Gastroesophageal sphincter (tissue), 4 donors: ENCODE measurements at regions not wholly inside any gene's neighbourhood (a gene's known extent, or its start where the extent isn't known, plus 50 kb on each side); places are given as distances from the start of the nearest gene placed in this dataset.
A peak's percentile ranks its signal among the peaks of the same experiment; 100 is the strongest.

ENCODE experiments used
- ATAC-seq: fragments of 150-250 bp; one replicate; pipeline ENCODE4 v1.9.1; 2016; ENCODE audit warnings: mild to moderate bottlenecking, moderate library complexity
- H3K27ac ChIP-seq, 4 donors: fragments of 200-600 bp; sonication (generic) in 3 of 4; 1 replicate in 3 of 4; 2 replicates in 1 of 4; pipeline ENCODE4 v1.5.1; 2016 to 2019
- H3K27me3 ChIP-seq: fragments of 200-600 bp; sonication (generic); one replicate; pipeline ENCODE4 v1.5.1; 2019
- H3K36me3 ChIP-seq, 2 donors: fragments of 200-600 bp; sonication (generic); one replicate each; pipeline ENCODE4 v1.5.1; 2019; ENCODE audit warnings: control low read depth in 1 of 2
- H3K4me1 ChIP-seq, 3 donors: fragments of 200-600 bp; sonication (generic); 1 replicate in 2 of 3; 2 replicates in 1 of 3; pipeline ENCODE4 v1.5.1; 2016 to 2019; ENCODE audit warnings: control low read depth in 2 of 3
- H3K4me3 ChIP-seq, 2 donors: fragments of 200-600 bp; sonication (generic); one replicate each; pipeline ENCODE4 v1.5.1; 2019; ENCODE audit warnings: mild to moderate bottlenecking in 1 of 2, moderate library complexity in 1 of 2
- H3K9me3 ChIP-seq, 3 donors: fragments of 200-600 bp; sonication (generic); one replicate each; pipeline ENCODE4 v1.5.1; 2017 to 2019; ENCODE audit warnings: control low read depth in 2 of 3
- EP300 ChIP-seq: sonication (generic); formaldehyde crosslinking; IDR thresholded peaks from one replicate; pipeline ENCODE4 v1.6.1; 2017; ENCODE audit warnings: antibody characterized with exemption, mild to moderate bottlenecking
- POLR2A ChIP-seq, 2 donors: fragments of 450-650 bp; IDR thresholded peaks; one replicate each; pipeline ENCODE4 v1.6.1; 2017; ENCODE audit warnings: antibody characterized with exemption in 2 of 2, mild to moderate bottlenecking in 2 of 2, moderate library complexity in 1 of 2
- POLR2AphosphoS5 ChIP-seq: sonication (generic); formaldehyde crosslinking; IDR thresholded peaks from one replicate; pipeline ENCODE4 v1.6.1; 2017; ENCODE audit warnings: antibody characterized with exemption
- WGBS, 2 donors: methylation state at CpG; one replicate each; pipeline ENCODE4 v1.1.5; 2018; ENCODE audit warnings: low coverage in 1 of 2; 5-methylcytosine and 5-hydroxymethylcytosine counted together
- TF ChIP-seq, protein P1 (sequence below), 4 experiments: fragments of 200-600 bp in 2 of 4; fragments of 450-650 bp in 2 of 4; sonication (generic) in 1 of 4; IDR thresholded peaks; one replicate each; pipeline ENCODE4 v1.5.1; 2017 to 2019; ENCODE audit warnings: antibody characterized with exemption in 4 of 4, mild to moderate bottlenecking in 2 of 4, moderate library complexity in 2 of 4

DNA sequence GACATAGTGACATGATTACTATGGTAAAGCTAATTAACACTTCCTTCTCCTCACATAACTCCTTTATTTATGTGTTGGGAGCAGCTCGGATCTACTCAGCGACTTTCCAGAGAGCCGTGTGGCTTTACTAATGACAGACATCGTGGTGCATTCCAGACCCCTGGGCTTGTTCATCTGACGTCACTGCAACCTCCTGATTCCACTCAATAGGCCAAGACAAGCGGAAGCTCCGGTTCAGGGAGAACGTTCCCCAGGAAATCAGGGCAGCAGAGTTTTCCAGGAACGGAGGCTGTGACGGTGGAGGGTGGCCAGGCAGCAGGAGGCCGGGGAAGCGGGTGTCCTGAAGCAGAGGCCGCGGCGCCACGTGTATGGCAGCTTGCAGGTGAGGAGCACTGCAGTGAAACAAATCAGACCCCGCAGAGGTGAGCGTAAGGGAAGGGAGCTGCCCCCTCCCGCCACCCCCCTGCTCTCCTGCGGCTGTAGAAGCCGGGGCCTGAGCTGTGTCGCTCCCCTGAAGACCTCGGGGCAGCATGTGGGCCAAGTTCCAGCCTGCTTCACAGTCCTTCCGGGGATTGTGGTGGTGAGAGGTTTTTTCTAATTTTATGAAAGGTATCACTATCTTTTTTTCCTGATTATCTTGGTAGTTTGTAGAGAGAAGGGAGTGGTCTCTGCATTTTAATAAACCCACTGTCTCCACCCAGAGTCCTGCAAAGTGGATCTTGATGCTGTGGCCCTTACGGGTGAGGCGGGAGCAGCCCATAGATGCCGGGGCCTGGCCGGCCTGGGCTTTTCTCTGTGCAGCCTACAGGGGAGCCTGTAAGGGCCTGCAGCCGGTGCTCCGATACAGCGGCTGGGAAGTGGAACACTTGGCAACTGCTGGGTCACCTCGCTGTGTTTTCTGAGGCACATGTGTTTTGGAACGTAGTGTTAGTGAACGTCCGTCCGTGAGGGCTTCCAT is 220.4 kb upstream of the IRX4 start:
- WGBS, 2 donors, result 71 to 79% methylated on average over 6 to 21 of the region's 36 CpGs
- no peak for ATAC-seq
- Histone ChIP-seq H3K9me3 (peaks cover 0 to 23% (median 0%) of the 10 kb centered on the region in 3 donors), H3K4me1 (no peaks in the 10 kb centered on the region), H3K4me3 (no peak overlapping the region), H3K36me3 (no peaks in the 10 kb centered on the region), H3K27ac (no peak overlapping the region), H3K27me3 (peaks cover 10% of the 10 kb centered on the region)
- TF ChIP-seq, protein P1, sequence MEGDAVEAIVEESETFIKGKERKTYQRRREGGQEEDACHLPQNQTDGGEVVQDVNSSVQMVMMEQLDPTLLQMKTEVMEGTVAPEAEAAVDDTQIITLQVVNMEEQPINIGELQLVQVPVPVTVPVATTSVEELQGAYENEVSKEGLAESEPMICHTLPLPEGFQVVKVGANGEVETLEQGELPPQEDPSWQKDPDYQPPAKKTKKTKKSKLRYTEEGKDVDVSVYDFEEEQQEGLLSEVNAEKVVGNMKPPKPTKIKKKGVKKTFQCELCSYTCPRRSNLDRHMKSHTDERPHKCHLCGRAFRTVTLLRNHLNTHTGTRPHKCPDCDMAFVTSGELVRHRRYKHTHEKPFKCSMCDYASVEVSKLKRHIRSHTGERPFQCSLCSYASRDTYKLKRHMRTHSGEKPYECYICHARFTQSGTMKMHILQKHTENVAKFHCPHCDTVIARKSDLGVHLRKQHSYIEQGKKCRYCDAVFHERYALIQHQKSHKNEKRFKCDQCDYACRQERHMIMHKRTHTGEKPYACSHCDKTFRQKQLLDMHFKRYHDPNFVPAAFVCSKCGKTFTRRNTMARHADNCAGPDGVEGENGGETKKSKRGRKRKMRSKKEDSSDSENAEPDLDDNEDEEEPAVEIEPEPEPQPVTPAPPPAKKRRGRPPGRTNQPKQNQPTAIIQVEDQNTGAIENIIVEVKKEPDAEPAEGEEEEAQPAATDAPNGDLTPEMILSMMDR (IDR thresholded peaks at IDR 0.05), result no peak
- no peak for TF ChIP-seq EP300

DNA sequence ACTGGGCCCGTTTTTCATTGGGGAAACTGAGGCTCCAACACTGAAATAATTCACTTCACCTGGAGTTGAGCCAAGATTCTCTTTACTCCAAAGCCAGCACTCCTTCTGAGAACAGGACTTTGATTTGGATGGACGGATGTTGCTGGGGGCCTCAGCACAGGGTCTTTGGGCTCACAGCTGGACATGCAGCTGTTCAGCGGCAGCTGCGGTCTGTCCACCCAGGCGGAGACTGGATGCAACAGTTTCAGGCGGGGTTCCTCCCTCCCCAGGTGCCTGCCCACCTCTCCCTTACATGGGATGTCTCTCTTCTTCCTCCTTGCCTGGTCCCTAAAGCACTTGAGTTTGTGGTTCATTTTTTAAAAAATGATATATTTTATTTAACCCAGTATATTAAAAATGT is 219.0 kb upstream of the IRX4 start:
- WGBS, 2 donors, result 65% methylated on average over 6 of the region's 6 CpGs; no CpG with 5 or more reads in 1 of the 2 donors
- Histone ChIP-seq H3K36me3 (no peaks in the 10 kb centered on the region), H3K4me1 (no peaks in the 10 kb centered on the region), H3K4me3 (no peak overlapping the region), H3K9me3 (peaks cover 0 to 21% (median 0%) of the 10 kb centered on the region in 3 donors), H3K27ac (no peak overlapping the region), H3K27me3 (peaks cover 17% of the 10 kb centered on the region)
- no peak for TF ChIP-seq POLR2A (IDR thresholded peaks at IDR 0.05)
- no peak for ATAC-seq

DNA sequence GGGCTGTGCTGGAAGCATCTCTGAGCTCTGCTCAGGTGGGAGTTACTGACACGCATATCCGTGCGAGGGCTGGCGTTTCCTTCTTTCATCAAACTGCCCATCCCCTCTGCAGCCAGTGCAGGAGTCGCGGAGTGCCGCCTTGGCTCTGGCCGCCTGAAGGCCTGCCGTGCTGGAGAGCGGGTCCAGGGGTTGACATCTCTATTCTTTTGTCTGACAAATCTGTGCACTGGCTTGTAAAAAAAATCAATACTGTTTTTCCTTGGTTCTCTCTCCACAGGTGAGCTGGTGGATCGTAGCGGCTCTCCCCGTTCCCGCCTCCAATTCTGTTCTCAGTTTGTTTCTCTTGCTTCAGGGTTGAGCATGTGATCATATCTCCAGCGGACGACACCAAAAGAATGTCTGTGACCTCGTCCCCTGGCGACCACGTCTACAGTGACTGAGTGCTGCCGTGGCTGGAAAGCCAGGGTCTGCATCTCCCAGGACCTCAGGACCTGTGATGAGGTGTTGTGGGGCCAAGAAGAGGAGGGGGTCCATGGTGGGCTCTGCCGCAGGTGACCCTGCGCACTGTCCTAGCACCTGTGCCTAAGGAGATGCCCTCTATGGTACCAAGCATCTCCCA is 214.3 kb upstream of the IRX4 start:
- Histone ChIP-seq H3K36me3 (no peaks in the 10 kb centered on the region), H3K4me3 (no peak overlapping the region), H3K9me3 (peaks cover 0 to 9% (median 0%) of the 10 kb centered on the region in 3 donors), H3K4me1 (no peaks in the 10 kb centered on the region), H3K27me3 (peaks cover 17% of the 10 kb centered on the region), H3K27ac (no peak overlapping the region)
- no peak for ATAC-seq
- no peak for TF ChIP-seq EP300
- no peak for TF ChIP-seq POLR2AphosphoS5
- no peak for TF ChIP-seq POLR2A (IDR thresholded peaks at IDR 0.05)
- TF ChIP-seq, protein P1 (IDR thresholded peaks at IDR 0.05), result no peak
- WGBS, 2 donors, result 64 to 68% methylated on average over 3 to 8 of the region's 22 CpGs

DNA sequence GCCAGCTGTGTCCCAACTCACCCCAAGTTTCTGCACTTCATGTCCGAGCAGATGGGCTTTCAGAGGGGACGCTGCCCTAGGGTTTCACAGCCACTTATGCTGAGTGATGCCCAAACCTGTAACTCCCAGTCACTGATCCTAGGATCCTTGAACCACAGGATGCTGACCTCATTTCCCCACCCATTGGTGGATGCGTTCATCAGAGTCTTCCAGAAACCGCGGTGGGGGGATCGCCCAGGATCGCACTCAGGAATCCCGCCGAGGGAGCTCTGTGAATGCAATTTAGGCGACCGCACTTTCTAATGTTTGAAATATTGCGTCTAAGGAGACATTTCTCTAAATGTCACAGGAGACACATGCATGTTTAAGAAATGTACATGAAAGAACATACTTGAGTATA is 212.3 kb upstream of the IRX4 start:
- Histone ChIP-seq H3K27me3 (peaks cover 17% of the 10 kb centered on the region), H3K4me1 (no peaks in the 10 kb centered on the region), H3K9me3 (peaks cover 0 to 9% (median 0%) of the 10 kb centered on the region in 3 donors), H3K27ac (peak overlapping the region in 3 of 4 donors; percentile 49 to 83 (median 57)), H3K4me3 (no peak overlapping the region), H3K36me3 (no peaks in the 10 kb centered on the region)
- 86 to 97% methylated on average over 6 to 7 of the region's 12 CpGs for WGBS, 2 donors
- TF ChIP-seq EP300 (no peak), POLR2A (IDR thresholded peaks at IDR 0.05) (no peak), POLR2AphosphoS5 (no peak)
- TF ChIP-seq, protein P1 (IDR thresholded peaks at IDR 0.05), result no peak
- ATAC-seq, result no peak

DNA sequence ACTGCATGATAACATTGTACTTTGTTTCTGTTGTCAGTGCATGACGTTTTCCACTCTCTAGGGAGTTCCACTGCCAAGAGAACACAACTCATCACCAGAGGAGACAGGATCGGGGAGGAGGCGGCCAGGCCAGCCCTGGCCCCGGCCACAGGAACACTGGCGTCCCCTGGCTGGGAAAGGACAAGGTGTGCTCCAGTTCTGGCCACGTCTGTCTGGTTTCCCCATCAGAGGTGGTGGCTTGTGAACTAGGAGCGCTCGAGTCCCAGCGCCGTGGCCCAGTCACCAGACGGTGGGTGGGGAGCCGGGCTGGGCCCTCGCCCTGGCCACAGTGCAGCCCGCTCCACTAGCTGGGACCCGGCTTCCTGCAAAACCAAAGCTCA is 211.9 kb upstream of the IRX4 start:
- H3K27ac ChIP-seq, result peak overlapping the region in 3 of 4 donors; percentile 49 to 83 (median 57)
- H3K4me3 ChIP-seq, result no peak overlapping the region
- H3K9me3 ChIP-seq, result peaks cover 0 to 9% (median 0%) of the 10 kb centered on the region in 3 donors
- H3K36me3 ChIP-seq, result no peaks in the 10 kb centered on the region
- 0% methylated on average over 1 of the region's 15 CpGs; no CpG with 5 or more reads in 1 of the 2 donors for WGBS, 2 donors
- H3K27me3 ChIP-seq, result peaks cover 14% of the 10 kb centered on the region
- TF ChIP-seq POLR2A (IDR thresholded peaks at IDR 0.05), result no peak
- TF ChIP-seq POLR2AphosphoS5, result peak; percentile 68
- TF ChIP-seq, protein P1 (IDR thresholded peaks at IDR 0.05), result no peak
- TF ChIP-seq EP300, result no peak
- no peaks in the 10 kb centered on the region for H3K4me1 ChIP-seq
- peak; percentile 85 for ATAC-seq
